IPS-18a (cell line): ENCODE measurements at regions not wholly inside any gene's neighbourhood (a gene's known extent, or its start where the extent isn't known, plus 50 kb on each side); places are given as distances from the start of the nearest gene placed in this dataset.
"Not testable (repeated sequence)": the region's sequence is repeated elsewhere in the genome, so short reads cannot be mapped to it uniquely, and the experiment has no call there.

Experiments
- H3K27ac ChIP-seq: one replicate; pipeline ENCODE4 v1.5.1; 2013; ENCODE audit warnings: low read length
- H3K27me3 ChIP-seq: one replicate; pipeline ENCODE4 v1.6.1; 2013; ENCODE audit warnings: mild to moderate bottlenecking, low read length; ENCODE audit not compliant: control insufficient read depth, insufficient read depth
- H3K36me3 ChIP-seq: one replicate; pipeline ENCODE4 v1.6.1; 2013; ENCODE audit warnings: low read depth, low read length; ENCODE audit not compliant: control insufficient read depth
- H3K4me1 ChIP-seq: one replicate; pipeline ENCODE4 v1.6.1; 2013; ENCODE audit warnings: low read depth, low read length; ENCODE audit not compliant: control insufficient read depth
- H3K4me3 ChIP-seq: one replicate; pipeline ENCODE4 v1.5.1; 2013; ENCODE audit warnings: low read length
- H3K9ac ChIP-seq: one replicate; pipeline ENCODE4 v1.6.1; 2013; ENCODE audit warnings: mild to moderate bottlenecking, low read length, moderate library complexity
- H3K9me3 ChIP-seq: one replicate; pipeline ENCODE4 v1.6.1; 2013; ENCODE audit warnings: low read depth, low read length; ENCODE audit not compliant: control insufficient read depth

GRCh38 chr14:101251812-101252442 is 309.4 kb upstream of the DIO3 start:
- Histone ChIP-seq H3K9ac (no peak overlapping the region), H3K27me3 (no peaks in the 10 kb centered on the region), H3K4me3 (no peak overlapping the region), H3K36me3 (no peaks in the 10 kb centered on the region), H3K4me1 (no peaks in the 10 kb centered on the region), H3K27ac (no peak overlapping the region), H3K9me3 (no peaks in the 10 kb centered on the region)

DNA sequence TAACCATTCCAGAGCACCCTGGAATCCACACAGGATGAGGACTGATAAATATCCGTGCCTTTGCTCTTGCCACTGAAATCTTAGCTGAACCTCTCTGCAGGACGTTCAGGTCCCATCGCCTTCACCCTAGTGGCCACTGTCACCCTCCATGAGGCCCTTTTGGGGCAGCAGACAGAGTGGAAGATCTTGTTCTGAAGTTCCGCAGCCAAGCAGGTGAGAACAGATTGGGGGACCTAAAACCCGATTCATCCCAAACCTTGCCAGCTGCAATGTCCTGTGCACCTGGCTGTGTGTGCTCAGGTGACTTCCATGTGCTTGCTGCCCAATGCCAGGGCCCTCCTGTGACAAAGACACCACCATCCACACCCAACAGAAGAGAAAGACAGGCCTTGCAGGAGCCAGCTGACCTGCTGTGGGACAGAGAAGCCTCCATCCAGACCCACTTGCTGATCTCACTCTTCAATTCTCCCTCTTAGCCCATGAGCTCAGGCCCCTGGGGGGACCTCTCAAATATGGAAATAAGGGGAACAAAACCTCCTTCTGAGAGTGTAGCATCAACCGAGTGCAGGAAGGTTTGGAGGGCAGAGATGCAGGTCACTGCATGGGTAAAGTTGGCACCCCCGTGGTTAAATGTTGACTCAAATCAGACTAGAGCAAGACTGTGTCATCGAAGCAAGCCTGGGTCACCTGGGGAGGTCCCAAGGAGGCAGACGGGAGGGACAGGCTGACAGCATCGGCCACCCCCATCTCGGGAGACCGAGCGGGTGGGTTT is 308.7 kb upstream of the DIO3 start:
- H3K4me3 ChIP-seq: no peak overlapping the region
- H3K9me3 ChIP-seq: no peaks in the 10 kb centered on the region
- no peak overlapping the region for H3K27ac ChIP-seq
- H3K27me3 ChIP-seq: no peaks in the 10 kb centered on the region
- no peak overlapping the region for H3K9ac ChIP-seq
- H3K4me1 ChIP-seq: no peaks in the 10 kb centered on the region
- H3K36me3 ChIP-seq: no peaks in the 10 kb centered on the region

DNA sequence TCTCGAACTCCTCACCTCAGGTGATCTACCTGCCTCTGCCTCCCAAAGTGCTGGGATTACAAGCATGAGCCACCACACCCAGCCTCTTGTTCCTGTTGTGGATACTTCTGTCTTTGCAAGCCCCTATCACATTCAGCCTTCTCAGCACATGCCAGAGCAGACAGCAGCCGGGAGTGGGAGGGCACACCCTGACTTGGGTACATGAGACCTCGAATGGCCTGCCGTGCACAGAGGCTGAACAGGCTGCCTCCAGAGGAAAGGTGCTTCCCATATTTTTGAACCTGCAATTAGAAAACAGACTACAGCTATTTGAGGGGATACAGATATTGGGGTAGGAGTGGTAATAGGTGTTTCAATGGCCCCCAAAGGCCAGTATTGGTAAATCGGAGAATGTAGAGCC is 307.3 kb upstream of the DIO3 start:
- Histone ChIP-seq H3K36me3 (no peaks in the 10 kb centered on the region), H3K27me3 (no peaks in the 10 kb centered on the region), H3K9ac (no peak overlapping the region), H3K4me3 (no peak overlapping the region), H3K9me3 (no peaks in the 10 kb centered on the region), H3K27ac (no peak overlapping the region), H3K4me1 (no peaks in the 10 kb centered on the region)

- Histone ChIP-seq H3K4me1 (no peaks in the 10 kb centered on the region), H3K27me3 (no peaks in the 10 kb centered on the region), H3K4me3 (no peak overlapping the region), H3K36me3 (no peaks in the 10 kb centered on the region), H3K27ac (no peak overlapping the region), H3K9me3 (no peaks in the 10 kb centered on the region), H3K9ac (no peak overlapping the region)
Measured at GRCh38 chr14:101254805-101255764, 306.2 kb upstream of the DIO3 start.

DNA sequence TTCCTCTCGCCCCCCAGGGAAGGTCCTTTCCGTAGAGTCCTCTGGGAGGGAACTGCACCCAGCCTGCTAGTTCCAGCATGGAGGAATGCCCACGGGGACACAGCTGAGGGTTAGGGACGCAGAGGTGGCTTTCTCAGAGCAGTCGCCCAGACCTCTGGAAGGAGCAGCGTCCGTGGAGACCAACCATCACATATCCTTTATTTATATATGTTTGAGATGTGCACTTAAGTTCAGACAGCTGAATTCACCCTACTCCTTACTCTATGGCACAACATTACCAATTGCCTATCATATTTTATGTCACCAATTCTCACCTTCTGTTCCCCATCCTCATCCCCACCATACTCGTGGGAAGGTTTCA is 305.6 kb upstream of the DIO3 start:
- no peak overlapping the region for H3K27ac ChIP-seq
- no peaks in the 10 kb centered on the region for H3K4me1 ChIP-seq
- H3K27me3 ChIP-seq: no peaks in the 10 kb centered on the region
- no peaks in the 10 kb centered on the region for H3K36me3 ChIP-seq
- H3K4me3 ChIP-seq: no peak overlapping the region
- no peak overlapping the region for H3K9ac ChIP-seq
- no peaks in the 10 kb centered on the region for H3K9me3 ChIP-seq

GRCh38 chr14:101256266-101256665 is 305.0 kb upstream of the DIO3 start:
- Histone ChIP-seq H3K27me3 (no peaks in the 10 kb centered on the region), H3K4me3 (no peak overlapping the region), H3K4me1 (no peaks in the 10 kb centered on the region), H3K9ac (no peak overlapping the region), H3K36me3 (no peaks in the 10 kb centered on the region), H3K27ac (no peak overlapping the region), H3K9me3 (no peaks in the 10 kb centered on the region)

- no peak overlapping the region for H3K9ac ChIP-seq
- H3K36me3 ChIP-seq: no peaks in the 10 kb centered on the region
- no peaks in the 10 kb centered on the region for H3K9me3 ChIP-seq
- no peaks in the 10 kb centered on the region for H3K4me1 ChIP-seq
- no peaks in the 10 kb centered on the region for H3K27me3 ChIP-seq
- H3K27ac ChIP-seq: no peak overlapping the region
- H3K4me3 ChIP-seq: no peak overlapping the region
Measured at GRCh38 chr14:101257551-101257950, 303.7 kb upstream of the DIO3 start.

- H3K27me3 ChIP-seq: no peaks in the 10 kb centered on the region
- H3K4me1 ChIP-seq: peaks cover 7% of the 10 kb centered on the region
- H3K27ac ChIP-seq: no peak overlapping the region
- H3K9ac ChIP-seq: no peak overlapping the region
- H3K4me3 ChIP-seq: no peak overlapping the region
- no peaks in the 10 kb centered on the region for H3K9me3 ChIP-seq
- H3K36me3 ChIP-seq: no peaks in the 10 kb centered on the region
Measured at GRCh38 chr14:101259748-101260147, 301.5 kb upstream of the DIO3 start.

GRCh38 chr14:101266441-101266840 is 294.9 kb upstream of the DIO3 start:
- not testable (repeated sequence) for H3K36me3 ChIP-seq

DNA sequence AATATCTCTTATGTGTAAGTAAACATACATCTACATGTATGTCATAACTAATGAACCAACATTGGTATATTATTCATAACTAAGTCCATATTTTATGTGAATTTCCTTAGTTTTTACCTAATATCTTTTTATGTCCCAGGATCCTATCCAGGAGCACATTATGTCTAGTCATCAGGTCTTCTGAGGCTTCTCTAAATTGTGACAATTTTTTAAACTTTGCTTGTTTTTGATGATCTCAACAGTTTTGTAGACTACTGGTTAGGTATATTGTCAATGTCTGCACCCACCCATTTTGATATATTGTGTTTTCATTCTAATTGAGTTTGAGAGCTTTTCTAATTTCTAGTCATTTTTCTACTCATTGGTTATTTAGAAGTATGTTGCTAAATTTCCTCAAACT is 288.2 kb upstream of the DIO3 start:
- Histone ChIP-seq H3K9ac (no peak overlapping the region), H3K27ac (no peak overlapping the region), H3K27me3 (no peaks in the 10 kb centered on the region), H3K4me1 (peaks cover 4% of the 10 kb centered on the region), H3K4me3 (no peak overlapping the region), H3K9me3 (no peaks in the 10 kb centered on the region), H3K36me3 (no peaks in the 10 kb centered on the region)

More at GRCh38 chr14:101266441-101266840, 294.9 kb upstream of the DIO3 start:
- not testable (repeated sequence) for H3K27ac ChIP-seq, H3K4me1 ChIP-seq, H3K9me3 ChIP-seq, H3K27me3 ChIP-seq, H3K4me3 ChIP-seq, H3K9ac ChIP-seq

DNA sequence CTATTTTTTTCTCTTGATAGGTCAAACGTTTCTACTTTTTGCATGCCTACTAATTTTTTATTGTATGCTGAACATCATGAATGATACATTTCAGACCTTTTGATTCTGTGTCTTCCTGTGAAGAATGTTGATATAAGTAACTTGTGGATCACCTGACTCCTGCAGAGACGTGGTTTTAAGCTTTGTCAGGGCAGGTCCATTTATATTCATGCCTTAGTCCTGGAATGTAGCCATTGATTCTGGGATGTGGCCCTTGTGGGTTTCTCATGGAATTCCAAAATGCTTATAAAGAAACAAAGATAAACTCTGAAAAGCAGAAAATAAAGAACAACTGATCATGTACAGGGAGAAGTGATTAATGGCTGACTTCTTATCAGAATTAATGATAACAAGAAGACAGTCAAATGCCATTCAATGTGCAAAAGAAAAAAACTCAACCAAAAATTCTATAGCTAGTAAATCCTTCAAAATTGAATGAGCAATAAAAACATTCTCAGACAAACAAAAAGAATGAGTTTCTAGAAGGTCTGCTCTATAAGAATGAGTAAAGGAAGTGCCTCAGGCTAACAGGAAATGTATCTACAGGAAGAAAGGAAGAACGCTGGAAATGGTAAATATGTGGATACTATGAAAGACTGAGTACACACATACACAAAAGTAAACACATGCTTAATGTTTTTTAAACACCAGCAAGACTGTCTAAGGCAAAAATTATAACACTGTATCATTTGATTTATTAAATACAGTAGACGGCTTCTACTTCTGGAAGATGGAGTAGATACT is 284.8 kb upstream of the DIO3 start:
- Histone ChIP-seq H3K4me3 (no peak overlapping the region), H3K9me3 (no peaks in the 10 kb centered on the region), H3K36me3 (no peaks in the 10 kb centered on the region), H3K27ac (no peak overlapping the region), H3K4me1 (peaks cover 4% of the 10 kb centered on the region), H3K27me3 (no peaks in the 10 kb centered on the region), H3K9ac (no peak overlapping the region)
